IPS DF 6.9 (cell line): ENCODE measurements at regions not wholly inside any gene's neighbourhood (a gene's known extent, or its start where the extent isn't known, plus 50 kb on each side); places are given as distances from the start of the nearest gene placed in this dataset.
"Not testable (repeated sequence)": the region's sequence is repeated elsewhere in the genome, so short reads cannot be mapped to it uniquely, and the experiment has no call there.

Source experiments
- DNase-seq: peaks from one replicate; pipeline ENCODE4 v3.0.0-alpha.2; 2013; ENCODE audit warnings: low read depth, low spot score
- H3K27ac ChIP-seq: one replicate; pipeline ENCODE4 v1.5.1; 2013; ENCODE audit warnings: low read length, control low read depth
- H3K27me3 ChIP-seq: 2 replicates; pipeline ENCODE4 v1.6.1; 2013; ENCODE audit warnings: mild to moderate bottlenecking, low read length; ENCODE audit not compliant: control insufficient read depth, insufficient read depth
- H3K36me3 ChIP-seq: 2 replicates; pipeline ENCODE4 v1.6.1; 2013; ENCODE audit warnings: low read length; ENCODE audit not compliant: control insufficient read depth, insufficient read depth
- H3K4me1 ChIP-seq: 2 replicates; pipeline ENCODE4 v1.6.1; 2013; ENCODE audit warnings: low read length; ENCODE audit not compliant: control insufficient read depth, insufficient read depth
- H3K4me3 ChIP-seq: 2 replicates; pipeline ENCODE4 v1.5.1; 2013; ENCODE audit warnings: mild to moderate bottlenecking, low read length
- H3K9me3 ChIP-seq: 2 replicates; pipeline ENCODE4 v1.6.1; 2013; ENCODE audit warnings: low read length, inconsistent platforms; ENCODE audit not compliant: control insufficient read depth, insufficient read depth
- WGBS: extraction: QIAGEN DNeasy Blood & Tissue Kit; methylation state at CpG from one replicate; pipeline ENCODE4 v1.1.7; 2013; ENCODE audit warnings: mixed read lengths, missing lambda C conversion rate; ENCODE audit not compliant: insufficient read length, insufficient coverage; 5-methylcytosine and 5-hydroxymethylcytosine counted together

- DNase-seq: no peak
- no peaks in the 10 kb centered on the region for H3K27me3 ChIP-seq
- H3K36me3 ChIP-seq: no peaks in the 10 kb centered on the region
- no peak overlapping the region for H3K4me3 ChIP-seq
- H3K4me1 ChIP-seq: peaks cover 2% of the 10 kb centered on the region; the same call in 1 of the 2 replicates
- no peak overlapping the region for H3K27ac ChIP-seq
- no peaks in the 10 kb centered on the region for H3K9me3 ChIP-seq
These were observed 57.7 kb downstream of the RAD51AP2 start for GRCh38 chr2:17460371-17461086.

DNA sequence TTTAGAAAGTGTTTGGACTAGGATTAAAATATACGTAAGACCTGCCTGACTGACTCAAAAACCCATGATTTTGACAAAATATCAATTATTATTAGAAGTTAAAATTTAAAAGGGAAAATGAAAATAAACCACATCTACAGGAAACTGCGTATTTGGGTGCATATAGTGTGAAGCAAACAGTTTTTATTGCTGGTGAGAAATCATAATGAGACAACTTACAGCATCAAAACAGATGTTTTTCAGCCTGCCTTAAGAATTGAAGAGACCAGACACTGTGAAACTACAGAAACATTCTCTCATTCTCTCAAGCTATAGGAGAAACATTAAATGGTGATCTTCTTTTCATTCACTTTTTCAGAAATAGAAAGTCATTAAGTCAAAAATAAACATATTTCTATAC is 62.9 kb downstream of the RAD51AP2 start:
- no peak for DNase-seq
- no peak overlapping the region for H3K27ac ChIP-seq
- WGBS: no CpG with 5 or more reads among the region's 2 CpGs

DNA sequence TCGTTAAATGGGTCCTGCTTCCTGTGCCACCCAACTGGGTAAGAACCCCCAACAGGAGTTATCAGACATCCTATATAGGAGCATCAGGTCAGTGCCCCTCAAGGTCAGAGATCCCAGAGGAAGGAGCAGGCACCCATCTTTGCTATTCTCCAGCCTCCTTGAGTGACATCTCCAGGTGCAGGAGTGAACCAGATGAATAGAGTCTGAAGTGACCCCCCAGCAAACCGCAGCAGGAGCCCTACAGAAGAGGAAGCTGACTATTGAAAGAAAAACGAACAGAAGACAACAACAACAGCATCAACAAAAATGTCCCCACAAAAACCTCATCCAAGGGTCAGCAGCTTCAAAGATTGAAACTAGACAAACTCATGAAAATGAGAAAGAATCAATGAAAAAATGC is 72.0 kb downstream of the RAD51AP2 start:
- not testable (repeated sequence) for H3K36me3 ChIP-seq, H3K9me3 ChIP-seq, DNase-seq, H3K4me3 ChIP-seq, H3K4me1 ChIP-seq, H3K27ac ChIP-seq, H3K27me3 ChIP-seq
- WGBS: no CpG with 5 or more reads among the region's 3 CpGs

More for the DNA sequence above, 62.9 kb downstream of the RAD51AP2 start:
- no peaks in the 10 kb centered on the region for H3K27me3 ChIP-seq
- H3K36me3 ChIP-seq: no peaks in the 10 kb centered on the region
- no peak overlapping the region for H3K4me3 ChIP-seq
- H3K4me1 ChIP-seq: peaks cover 2% of the 10 kb centered on the region; the same call in 1 of the 2 replicates
- no peaks in the 10 kb centered on the region for H3K9me3 ChIP-seq

DNA sequence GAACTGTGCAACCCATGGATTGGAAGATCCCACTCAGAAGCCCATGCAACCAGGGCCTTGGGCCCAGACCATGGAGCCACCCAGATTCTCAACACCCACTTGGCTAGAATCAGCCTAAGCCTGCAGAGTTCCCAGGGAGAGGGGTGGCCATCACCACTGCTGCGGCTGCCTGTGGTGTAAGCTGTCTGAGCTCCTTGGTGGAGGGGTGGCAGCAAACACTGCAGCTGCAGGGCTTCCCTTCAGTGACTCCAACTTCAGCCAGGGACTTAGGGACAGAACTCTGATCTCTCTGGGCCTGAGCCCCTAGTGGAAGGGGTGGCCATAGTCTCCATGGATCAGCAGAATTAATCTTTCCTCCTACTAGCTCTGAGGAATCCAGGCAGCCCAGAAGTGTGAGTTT is 72.5 kb downstream of the RAD51AP2 start:
- H3K4me3 ChIP-seq: no peak overlapping the region
- H3K27ac ChIP-seq: no peak overlapping the region
- no peaks in the 10 kb centered on the region for H3K36me3 ChIP-seq
- no peaks in the 10 kb centered on the region for H3K4me1 ChIP-seq
- no peaks in the 10 kb centered on the region for H3K9me3 ChIP-seq
- WGBS: no CpG with 5 or more reads among the region's 1 CpG
- no peak for DNase-seq
- no peaks in the 10 kb centered on the region for H3K27me3 ChIP-seq

DNA sequence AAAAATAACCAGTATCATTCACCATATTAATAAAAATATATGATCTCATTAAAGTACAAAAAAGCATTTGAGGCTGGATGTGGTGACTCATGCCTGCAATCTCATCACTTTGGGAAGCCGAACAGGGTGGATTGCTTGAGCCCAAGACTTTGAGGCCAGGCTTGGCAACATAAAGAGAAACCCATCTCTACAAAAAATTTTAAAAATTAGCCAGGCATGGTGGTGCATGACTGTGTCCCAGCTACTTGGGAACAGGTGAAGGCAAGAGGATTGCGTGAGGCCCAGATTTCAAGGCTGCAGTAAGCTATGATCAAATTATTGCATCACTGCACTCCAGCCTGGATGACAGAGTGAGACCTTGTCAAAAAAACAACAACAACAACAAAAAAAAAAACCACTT is 75.9 kb downstream of the RAD51AP2 start:
- no peaks in the 10 kb centered on the region for H3K9me3 ChIP-seq
- DNase-seq: no peak
- H3K4me1 ChIP-seq: no peaks in the 10 kb centered on the region
- H3K27me3 ChIP-seq: no peaks in the 10 kb centered on the region
- WGBS: no CpG with 5 or more reads among the region's 2 CpGs
- H3K36me3 ChIP-seq: no peaks in the 10 kb centered on the region
- no peak overlapping the region for H3K27ac ChIP-seq
- H3K4me3 ChIP-seq: no peak overlapping the region

DNA sequence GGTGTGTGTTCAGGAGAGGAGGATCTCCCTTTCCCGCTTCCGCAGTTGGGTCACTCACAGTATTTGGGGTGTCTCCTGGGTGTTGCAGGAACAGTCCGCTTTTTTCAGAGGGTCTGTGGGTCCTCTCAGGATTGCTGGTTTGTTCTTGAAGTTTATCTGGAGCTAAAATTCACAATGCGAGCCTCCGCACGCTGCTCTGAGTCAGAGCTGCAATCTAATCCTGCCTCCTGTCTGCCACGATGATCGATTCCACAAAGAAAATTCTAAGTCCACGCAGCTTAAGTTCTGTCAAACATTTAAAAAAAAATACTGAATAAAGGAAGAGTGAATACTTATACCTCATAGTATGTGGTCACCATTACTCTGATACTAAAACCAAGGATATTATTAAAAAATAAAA is 76.5 kb downstream of the RAD51AP2 start:
- no CpG with 5 or more reads among the region's 9 CpGs for WGBS

DNA sequence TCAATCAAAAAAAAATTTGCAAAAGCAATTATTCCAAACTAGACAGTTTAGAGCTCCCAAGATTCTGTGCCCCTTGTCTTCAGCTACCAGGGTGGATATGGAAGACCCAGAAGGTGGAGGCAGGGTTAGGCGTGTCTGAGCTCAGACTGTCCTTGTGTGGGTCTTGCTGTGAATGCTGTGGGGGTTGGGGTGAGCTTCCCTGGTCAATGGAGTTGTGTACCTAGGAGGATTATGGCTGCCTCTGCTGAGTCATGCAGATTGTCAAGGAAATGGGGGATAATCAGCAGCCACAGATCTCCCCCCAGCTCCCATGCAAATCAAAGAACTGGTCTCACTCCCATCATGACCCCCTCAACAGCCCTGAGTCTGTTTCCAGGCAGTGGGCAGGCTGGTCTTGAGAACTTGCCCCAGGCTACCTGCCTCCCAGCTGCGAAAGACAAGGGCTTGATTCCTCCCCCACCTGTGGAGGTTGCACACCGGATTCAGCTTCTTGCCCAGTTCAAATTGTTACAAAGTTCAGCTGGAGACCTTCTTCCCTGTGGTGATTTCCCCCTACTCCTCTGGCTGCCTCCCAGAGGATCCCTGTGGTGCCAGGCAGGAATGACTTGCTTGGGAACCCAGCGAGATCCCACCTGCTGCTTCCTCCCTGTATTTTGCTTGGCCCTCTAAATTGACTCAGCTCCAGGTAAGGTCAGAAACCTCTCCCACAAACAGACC is 77.0 kb downstream of the RAD51AP2 start:
- no peaks in the 10 kb centered on the region for H3K27me3 ChIP-seq
- no peaks in the 10 kb centered on the region for H3K36me3 ChIP-seq
- H3K9me3 ChIP-seq: no peaks in the 10 kb centered on the region
- DNase-seq: no peak
- H3K27ac ChIP-seq: no peak overlapping the region
- no peak overlapping the region for H3K4me3 ChIP-seq
- no CpG with 5 or more reads among the region's 4 CpGs for WGBS
- H3K4me1 ChIP-seq: no peaks in the 10 kb centered on the region

More for the DNA sequence above, 76.5 kb downstream of the RAD51AP2 start:
- no peak overlapping the region for H3K4me3 ChIP-seq
- H3K4me1 ChIP-seq: no peaks in the 10 kb centered on the region
- H3K36me3 ChIP-seq: no peaks in the 10 kb centered on the region
- no peaks in the 10 kb centered on the region for H3K27me3 ChIP-seq
- DNase-seq: no peak
- no peaks in the 10 kb centered on the region for H3K9me3 ChIP-seq
- H3K27ac ChIP-seq: no peak overlapping the region

- WGBS: no CpG with 5 or more reads among the region's 1 CpG
- H3K9me3 ChIP-seq: no peaks in the 10 kb centered on the region
- DNase-seq: no peak
- no peak overlapping the region for H3K4me3 ChIP-seq
- H3K27me3 ChIP-seq: no peaks in the 10 kb centered on the region
- no peaks in the 10 kb centered on the region for H3K36me3 ChIP-seq
- no peaks in the 10 kb centered on the region for H3K4me1 ChIP-seq
- no peak overlapping the region for H3K27ac ChIP-seq
These were observed 87.9 kb downstream of the RAD51AP2 start for GRCh38 chr2:17430326-17430725.

DNA sequence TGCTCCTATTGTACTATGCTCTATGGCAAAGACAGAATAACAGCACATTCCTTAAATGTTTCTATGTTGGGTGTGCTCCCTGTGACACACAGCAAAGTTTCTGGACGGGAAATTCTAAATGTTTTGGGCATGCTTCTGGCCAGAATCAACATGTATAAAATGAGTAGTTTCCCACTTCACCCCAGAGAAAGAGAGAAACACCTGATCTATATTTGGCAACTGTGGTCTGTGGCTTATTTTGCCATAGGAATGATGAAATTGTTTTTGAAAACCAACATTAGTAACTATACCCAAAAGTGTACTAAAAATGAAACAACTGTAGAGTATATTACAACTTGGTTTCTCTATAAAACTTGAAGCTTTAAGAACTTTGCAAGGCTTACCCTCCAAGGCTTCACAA is 89.1 kb downstream of the RAD51AP2 start:
- Histone ChIP-seq H3K36me3 (no peaks in the 10 kb centered on the region), H3K27me3 (no peaks in the 10 kb centered on the region), H3K4me3 (no peak overlapping the region), H3K4me1 (no peaks in the 10 kb centered on the region), H3K27ac (no peak overlapping the region), H3K9me3 (no peaks in the 10 kb centered on the region)
- DNase-seq: no peak
- no CpG with 5 or more reads among the region's 1 CpG for WGBS

DNA sequence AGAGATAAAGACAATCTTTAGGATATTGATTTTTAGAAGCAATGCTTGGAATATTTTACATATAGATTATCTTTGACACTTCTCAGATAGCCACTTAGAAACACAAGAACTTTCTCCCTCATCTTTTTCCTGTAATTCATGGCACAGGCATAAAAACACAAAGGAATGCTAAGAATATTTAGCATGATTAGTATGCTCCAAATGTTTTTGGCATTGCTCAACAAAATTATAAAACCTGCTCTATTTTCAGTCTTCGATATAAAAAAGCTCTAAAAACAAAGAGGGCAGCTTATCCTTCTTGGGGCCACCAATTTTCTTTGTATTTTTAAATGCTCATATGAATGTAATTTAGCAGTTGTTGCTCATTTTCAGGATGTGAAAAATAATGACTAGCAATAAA is 90.8 kb downstream of the RAD51AP2 start:
- H3K36me3 ChIP-seq: no peaks in the 10 kb centered on the region
- H3K4me1 ChIP-seq: no peaks in the 10 kb centered on the region
- no peaks in the 10 kb centered on the region for H3K27me3 ChIP-seq
- H3K9me3 ChIP-seq: no peaks in the 10 kb centered on the region
- no CpG with 5 or more reads among the region's 1 CpG for WGBS
- H3K4me3 ChIP-seq: no peak overlapping the region
- no peak overlapping the region for H3K27ac ChIP-seq
- DNase-seq: no peak

- no CpG with 5 or more reads among the region's 1 CpG for WGBS
- no peak for DNase-seq
- Histone ChIP-seq H3K27ac (no peak overlapping the region), H3K4me3 (no peak overlapping the region), H3K9me3 (no peaks in the 10 kb centered on the region), H3K36me3 (no peaks in the 10 kb centered on the region), H3K4me1 (no peaks in the 10 kb centered on the region), H3K27me3 (no peaks in the 10 kb centered on the region)
These were observed 91.5 kb downstream of the RAD51AP2 start for GRCh38 chr2:17426743-17427142.
